ENCODE measurements at regions not wholly inside any gene's neighbourhood (a gene's known extent, or its start where the extent isn't known, plus 50 kb on each side); places are given as distances from the start of the nearest gene placed in this dataset.

DNA sequence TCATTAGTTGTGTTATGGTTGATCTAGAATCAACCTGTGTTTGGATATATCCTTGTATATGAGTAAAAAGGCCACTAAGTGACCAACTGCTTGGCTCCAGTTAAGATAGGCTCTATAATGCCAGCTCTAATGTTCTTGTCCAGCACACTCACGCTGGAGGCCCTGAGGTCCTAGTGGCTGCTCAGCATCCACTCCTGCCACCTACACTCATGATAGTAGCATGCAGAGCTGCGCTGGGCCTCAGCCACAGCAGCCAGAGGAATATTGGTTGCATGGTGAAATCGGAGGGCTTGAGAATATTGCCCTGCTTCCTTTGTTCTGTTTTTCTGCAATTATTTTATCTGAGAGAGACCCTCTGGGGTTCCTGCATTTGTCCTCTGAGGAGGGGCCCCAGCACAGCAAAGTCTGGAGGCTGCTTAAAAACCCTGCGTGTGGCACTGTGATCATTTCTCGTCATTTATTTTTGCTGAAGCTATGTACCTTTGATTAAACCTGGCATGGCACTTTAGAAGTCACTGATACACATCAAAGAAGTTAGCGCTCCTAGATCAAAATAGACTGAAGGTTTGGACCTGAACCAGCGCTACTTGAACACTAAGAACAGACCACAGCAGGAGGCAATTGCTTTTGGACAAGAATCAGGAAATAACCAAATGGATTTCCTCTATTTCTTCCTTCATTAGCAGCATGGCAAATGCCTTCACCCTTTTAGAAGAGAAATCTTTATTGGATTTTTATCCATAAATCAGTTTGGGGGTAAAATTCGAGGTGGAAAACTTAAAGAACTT is 398.4 kb upstream of the ID4 start:
- DNase-seq (ENCODE audit: low read depth): no peak
- TF ChIP-seq, protein P1, sequence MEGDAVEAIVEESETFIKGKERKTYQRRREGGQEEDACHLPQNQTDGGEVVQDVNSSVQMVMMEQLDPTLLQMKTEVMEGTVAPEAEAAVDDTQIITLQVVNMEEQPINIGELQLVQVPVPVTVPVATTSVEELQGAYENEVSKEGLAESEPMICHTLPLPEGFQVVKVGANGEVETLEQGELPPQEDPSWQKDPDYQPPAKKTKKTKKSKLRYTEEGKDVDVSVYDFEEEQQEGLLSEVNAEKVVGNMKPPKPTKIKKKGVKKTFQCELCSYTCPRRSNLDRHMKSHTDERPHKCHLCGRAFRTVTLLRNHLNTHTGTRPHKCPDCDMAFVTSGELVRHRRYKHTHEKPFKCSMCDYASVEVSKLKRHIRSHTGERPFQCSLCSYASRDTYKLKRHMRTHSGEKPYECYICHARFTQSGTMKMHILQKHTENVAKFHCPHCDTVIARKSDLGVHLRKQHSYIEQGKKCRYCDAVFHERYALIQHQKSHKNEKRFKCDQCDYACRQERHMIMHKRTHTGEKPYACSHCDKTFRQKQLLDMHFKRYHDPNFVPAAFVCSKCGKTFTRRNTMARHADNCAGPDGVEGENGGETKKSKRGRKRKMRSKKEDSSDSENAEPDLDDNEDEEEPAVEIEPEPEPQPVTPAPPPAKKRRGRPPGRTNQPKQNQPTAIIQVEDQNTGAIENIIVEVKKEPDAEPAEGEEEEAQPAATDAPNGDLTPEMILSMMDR (conservative IDR thresholded peaks at IDR 0.05; ENCODE audit: low read depth, low read length): no peak
- no peak overlapping the region for H3K4me3 ChIP-seq (ENCODE audit: low read length)

DNA sequence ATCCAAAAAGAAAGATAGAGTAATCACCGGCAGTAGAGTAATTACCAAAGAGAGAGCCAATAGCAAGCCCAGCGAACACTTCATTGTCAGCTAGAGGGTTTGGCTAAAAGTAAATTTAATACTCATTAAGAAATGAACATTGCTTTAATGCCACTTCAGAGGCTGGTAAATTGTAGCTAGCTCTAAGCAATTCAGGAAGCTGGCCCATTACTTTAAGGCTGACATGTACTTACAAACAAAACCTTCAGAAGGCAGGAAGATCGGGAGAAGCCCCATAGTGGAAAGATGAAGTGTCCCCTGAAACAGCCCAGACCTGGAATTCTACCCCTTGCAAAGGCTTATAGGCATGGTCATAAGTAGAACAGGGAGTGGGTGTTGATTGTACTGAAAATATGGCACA is 396.6 kb upstream of the ID4 start:
- TF ChIP-seq, protein P1 (conservative IDR thresholded peaks at IDR 0.05; ENCODE audit: low read depth, low read length): no peak
- DNase-seq (ENCODE audit: low read depth): no peak
- no peak overlapping the region for H3K4me3 ChIP-seq (ENCODE audit: low read length)

- TF ChIP-seq, protein P1 (conservative IDR thresholded peaks at IDR 0.05; ENCODE audit: low read depth, low read length): no peak
- DNase-seq (ENCODE audit: low read depth): no peak
- no peak overlapping the region for H3K4me3 ChIP-seq (ENCODE audit: low read length)
Measured at GRCh38 chr6:19443411-19443810, 393.8 kb upstream of the ID4 start.

- no peak for DNase-seq (ENCODE audit: low read depth)
- TF ChIP-seq, protein P1 (conservative IDR thresholded peaks at IDR 0.05; ENCODE audit: low read depth, low read length): no peak
- H3K4me3 ChIP-seq (ENCODE audit: low read length): no peak overlapping the region
Measured at GRCh38 chr6:19444041-19444440, 393.1 kb upstream of the ID4 start.

- TF ChIP-seq, protein P1 (conservative IDR thresholded peaks at IDR 0.05; ENCODE audit: low read depth, low read length): no peak
- DNase-seq (ENCODE audit: low read depth): peak; percentile 29
- H3K4me3 ChIP-seq (ENCODE audit: low read length): no peak overlapping the region
Measured at GRCh38 chr6:19444481-19444880, 392.7 kb upstream of the ID4 start.

DNA sequence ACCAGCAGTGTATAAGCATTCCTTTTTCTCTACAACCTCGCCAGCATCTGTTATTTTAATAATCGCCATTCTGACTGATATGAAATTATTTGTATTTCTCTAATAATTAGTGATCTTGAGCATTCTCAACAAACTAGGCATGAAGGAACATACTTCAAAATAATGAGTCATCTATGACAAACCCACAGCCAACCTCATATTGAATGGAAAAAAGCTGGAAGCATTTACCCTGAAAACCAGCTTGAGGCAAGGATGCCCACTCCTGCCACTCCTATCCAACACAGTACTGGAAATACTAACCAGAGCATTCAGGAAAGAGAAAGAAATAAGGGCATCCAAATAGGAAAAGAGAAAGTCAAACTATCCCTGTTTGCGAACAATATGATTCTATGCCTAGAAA is 390.6 kb upstream of the ID4 start:
- DNase-seq (ENCODE audit: low read depth): no peak
- TF ChIP-seq, protein P1 (conservative IDR thresholded peaks at IDR 0.05; ENCODE audit: low read depth, low read length): no peak

GRCh38 chr6:19450651-19451050 is 386.5 kb upstream of the ID4 start:
- no peak for DNase-seq (ENCODE audit: low read depth)
- H3K4me3 ChIP-seq (ENCODE audit: low read length): no peak overlapping the region
- TF ChIP-seq, protein P1 (conservative IDR thresholded peaks at IDR 0.05; ENCODE audit: low read depth, low read length): no peak

More for the DNA sequence above, 390.6 kb upstream of the ID4 start:
- no peak overlapping the region for H3K4me3 ChIP-seq (ENCODE audit: low read length)
